WTC11 (cell line): ENCODE measurements at regions not wholly inside any gene's neighbourhood (a gene's known extent, or its start where the extent isn't known, plus 50 kb on each side); places are given as distances from the start of the nearest gene placed in this dataset.

Source experiments
- ATAC-seq: fragments of 200-7000 bp; cut with Tn5 transposase; 2 replicates; pipeline ENCODE4 v1.10.0; 2021; ENCODE audit warnings: mild to moderate bottlenecking, moderate library complexity
- CTCF ChIA-PET: fragments of 300-600 bp; sonication (Branson Sonifier 250); formaldehyde crosslinking; loops from one replicate; lab custom pipeline; 2021; ENCODE audit warnings: antibody characterized with exemption; lab: Charles Lee
- POLR2A ChIA-PET: fragments of 350-600 bp; sonication (Branson Sonifier 250); formaldehyde crosslinking; loops from one replicate; lab custom pipeline; 2021; ENCODE audit warnings: antibody characterized with exemption; lab: Charles Lee
- DNase-seq: peaks from one replicate; pipeline ENCODE4 v3.0.0; 2021; ENCODE audit warnings: low spot score
- H3K27ac Mint-ChIP-seq: 2 replicates; pipeline ENCODE4 v1.8.0; 2021; ENCODE audit warnings: mixed read lengths
- H3K27me3 Mint-ChIP-seq: 2 replicates; pipeline ENCODE4 v1.8.0; 2021; ENCODE audit warnings: low read depth, mild to moderate bottlenecking, moderate library complexity, mixed read lengths
- H3K36me3 Mint-ChIP-seq: 2 replicates; pipeline ENCODE4 v1.8.0; 2021; ENCODE audit warnings: mixed read lengths
- H3K4me1 Mint-ChIP-seq: 2 replicates; pipeline ENCODE4 v1.8.0; 2022; ENCODE audit warnings: mixed read lengths
- H3K4me3 Mint-ChIP-seq: 2 replicates; pipeline ENCODE4 v1.8.0; 2021; ENCODE audit warnings: mild to moderate bottlenecking, moderate library complexity, mixed read lengths
- H3K9me3 Mint-ChIP-seq: 2 replicates; pipeline ENCODE4 v1.8.0; 2021; ENCODE audit warnings: mixed read lengths
- ATF1 ChIP-seq: sonication (generic); formaldehyde crosslinking; IDR thresholded peaks from 2 replicates; pipeline ENCODE4 v1.8.1; 2023; ENCODE audit warnings: mild to moderate bottlenecking, moderate library complexity, missing genetic modification reagents
- ATF2 ChIP-seq: sonication (generic); formaldehyde crosslinking; IDR thresholded peaks from 2 replicates; pipeline ENCODE4 v1.8.1; 2022; ENCODE audit warnings: low read depth, missing genetic modification reagents, borderline replicate concordance
- CREB1 ChIP-seq: sonication (generic); formaldehyde crosslinking; IDR thresholded peaks from 2 replicates; pipeline ENCODE4 v1.8.0; 2023; ENCODE audit warnings: mild to moderate bottlenecking, missing genetic modification reagents
- ELF4 ChIP-seq: sonication (generic); formaldehyde crosslinking; IDR thresholded peaks from 2 replicates; pipeline ENCODE4 v1.8.1; 2022; ENCODE audit warnings: low read depth, mild to moderate bottlenecking, moderate library complexity, missing genetic modification reagents
- ETV6 ChIP-seq: sonication (generic); formaldehyde crosslinking; IDR thresholded peaks from 2 replicates; pipeline ENCODE4 v1.8.1; 2022; ENCODE audit warnings: mild to moderate bottlenecking, missing genetic modification reagents
- FOXP1 ChIP-seq: sonication (generic); formaldehyde crosslinking; IDR thresholded peaks from 2 replicates; pipeline ENCODE4 v1.8.0; 2022; ENCODE audit warnings: missing genetic modification reagents, mild to moderate bottlenecking, moderate library complexity, borderline replicate concordance
- GABPB1 ChIP-seq: sonication (generic); formaldehyde crosslinking; IDR thresholded peaks from 2 replicates; pipeline ENCODE4 v1.8.1; 2023; ENCODE audit warnings: mild to moderate bottlenecking, missing genetic modification reagents
- HMGA2 ChIP-seq: fragments of 250-450 bp; sonication (Bioruptor Pico); IDR thresholded peaks from 2 replicates; pipeline ENCODE4 v1.4.0; 2021; ENCODE audit warnings: mild to moderate bottlenecking, moderate library complexity
- NFYB ChIP-seq: sonication (generic); formaldehyde crosslinking; conservative IDR thresholded peaks from 2 replicates; pipeline ENCODE4 v1.8.0; 2022; ENCODE audit warnings: low read depth, missing genetic modification reagents
- NR2C2 ChIP-seq: sonication (generic); formaldehyde crosslinking; IDR thresholded peaks from 2 replicates; pipeline ENCODE4 v1.8.0; 2022; ENCODE audit warnings: mild to moderate bottlenecking, missing genetic modification reagents
- STAT6 ChIP-seq: sonication (generic); formaldehyde crosslinking; conservative IDR thresholded peaks from 2 replicates; pipeline ENCODE4 v1.8.1; 2023; ENCODE audit warnings: mild to moderate bottlenecking, low read depth, missing genetic modification reagents, moderate library complexity
- ZNF138 ChIP-seq: sonication (generic); formaldehyde crosslinking; conservative IDR thresholded peaks from 2 replicates; pipeline ENCODE4 v1.8.1; 2022; ENCODE audit warnings: mild to moderate bottlenecking, moderate library complexity, missing genetic modification reagents
- ZNF219 ChIP-seq: sonication (generic); formaldehyde crosslinking; IDR thresholded peaks from 2 replicates; pipeline ENCODE4 v1.8.0; 2023; ENCODE audit warnings: missing genetic modification reagents, mild to moderate bottlenecking, borderline replicate concordance
- ZNF396 ChIP-seq: fragments of 250-450 bp; sonication (Bioruptor Pico); IDR thresholded peaks from 2 replicates; pipeline ENCODE4 v1.8.0; 2021; ENCODE audit warnings: mild to moderate bottlenecking, moderate library complexity, borderline replicate concordance
- ZSCAN18 ChIP-seq: fragments of 250-450 bp; sonication (Bioruptor Pico); IDR thresholded peaks from 2 replicates; pipeline ENCODE4 v2.1.2; 2022; ENCODE audit warnings: mild to moderate bottlenecking, moderate library complexity
- TF ChIP-seq, protein P1 (sequence below): fragments of 250-450 bp; sonication (Bioruptor Pico); conservative IDR thresholded peaks from 2 replicates; pipeline ENCODE4 v1.9.0; 2021; ENCODE audit warnings: mild to moderate bottlenecking
- TF ChIP-seq, protein P2 (sequence below): sonication (generic); formaldehyde crosslinking; IDR thresholded peaks from 2 replicates; pipeline ENCODE4 v1.8.0; 2022; ENCODE audit warnings: missing genetic modification reagents

DNA sequence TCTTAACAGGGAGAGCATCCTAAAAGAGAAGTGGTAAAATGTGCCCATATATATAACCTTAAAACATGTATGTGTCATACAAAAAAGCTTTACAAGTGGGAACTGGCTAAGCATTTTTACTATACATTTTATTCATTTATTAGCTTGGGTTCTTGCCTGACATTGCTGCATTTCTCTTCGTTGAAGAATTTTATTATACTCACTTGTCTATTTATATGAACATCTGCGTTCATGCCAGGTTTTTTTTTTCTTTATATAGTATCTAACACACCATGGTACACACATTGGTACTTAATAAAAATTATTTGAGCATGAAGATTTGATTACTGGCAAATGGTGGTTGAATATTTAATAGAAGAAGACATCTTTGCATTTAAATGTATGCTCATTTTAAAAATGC lies 492.3 kb downstream of the SPATA31D1 start:
- no peak for DNase-seq
- Mint-ChIP-seq H3K9me3 (0 out of 2 replicates have a peak, but pooled peaks cover 4% of the 10 kb centered on the region), H3K4me3 (no peak overlapping the region), H3K4me1 (no peaks in the 10 kb centered on the region), H3K27me3 (no peaks in the 10 kb centered on the region), H3K36me3 (no peaks in the 10 kb centered on the region), H3K27ac (no peak overlapping the region)
- TF ChIP-seq GABPB1 (CRISPR knock-in tag), result no peak
- no peak for TF ChIP-seq ETV6
- ATAC-seq, result no peak
- ChIA-PET CTCF (no interaction called here), POLR2A (no interaction called here)

- POLR2A ChIA-PET, result no interaction called here
- H3K27ac Mint-ChIP-seq, result no peak overlapping the region
- TF ChIP-seq STAT6 (CRISPR knock-in tag) (no peak), CREB1 (CRISPR knock-in tag) (no peak), NFYB (no peak), ZNF138 (CRISPR knock-in tag) (no peak), HMGA2 (CRISPR knock-in tag) (no peak), ZSCAN18 (CRISPR knock-in tag) (no peak), NR2C2 (no peak)
- TF ChIP-seq, protein P1, sequence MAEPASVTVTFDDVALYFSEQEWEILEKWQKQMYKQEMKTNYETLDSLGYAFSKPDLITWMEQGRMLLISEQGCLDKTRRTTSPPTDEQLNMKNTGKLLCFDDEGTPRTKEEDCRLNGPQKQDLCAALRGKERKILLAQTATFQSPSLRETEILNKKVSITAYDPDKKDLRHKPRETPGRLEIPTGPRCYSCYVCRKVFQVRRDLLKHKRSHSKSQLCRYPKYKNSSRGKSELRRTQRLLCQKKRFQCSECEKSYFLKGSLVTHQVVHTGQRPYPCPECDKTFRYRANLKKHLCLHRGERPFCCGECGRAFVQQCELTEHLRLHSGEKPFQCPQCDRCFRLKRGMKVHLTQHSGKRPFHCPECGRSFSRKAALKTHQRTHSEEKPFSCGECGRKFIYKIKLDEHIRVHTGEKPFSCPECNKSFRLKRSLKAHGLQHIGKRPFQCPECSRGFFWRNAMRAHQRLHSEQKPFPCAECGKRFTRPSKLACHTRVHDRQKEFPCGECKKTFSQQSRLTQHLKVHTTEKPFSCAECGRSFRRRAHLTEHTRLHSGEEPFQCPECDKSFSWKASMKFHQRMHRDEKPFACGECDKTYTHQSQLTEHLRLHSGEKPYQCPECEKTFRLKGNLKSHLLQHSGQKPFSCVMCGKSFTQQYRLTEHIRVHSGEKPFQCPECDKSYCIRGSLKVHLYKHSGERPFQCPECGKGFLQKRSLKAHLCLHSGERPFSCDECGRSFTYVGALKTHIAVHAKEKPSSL (CRISPR knock-in tag), result no peak
- TF ChIP-seq, protein P2, sequence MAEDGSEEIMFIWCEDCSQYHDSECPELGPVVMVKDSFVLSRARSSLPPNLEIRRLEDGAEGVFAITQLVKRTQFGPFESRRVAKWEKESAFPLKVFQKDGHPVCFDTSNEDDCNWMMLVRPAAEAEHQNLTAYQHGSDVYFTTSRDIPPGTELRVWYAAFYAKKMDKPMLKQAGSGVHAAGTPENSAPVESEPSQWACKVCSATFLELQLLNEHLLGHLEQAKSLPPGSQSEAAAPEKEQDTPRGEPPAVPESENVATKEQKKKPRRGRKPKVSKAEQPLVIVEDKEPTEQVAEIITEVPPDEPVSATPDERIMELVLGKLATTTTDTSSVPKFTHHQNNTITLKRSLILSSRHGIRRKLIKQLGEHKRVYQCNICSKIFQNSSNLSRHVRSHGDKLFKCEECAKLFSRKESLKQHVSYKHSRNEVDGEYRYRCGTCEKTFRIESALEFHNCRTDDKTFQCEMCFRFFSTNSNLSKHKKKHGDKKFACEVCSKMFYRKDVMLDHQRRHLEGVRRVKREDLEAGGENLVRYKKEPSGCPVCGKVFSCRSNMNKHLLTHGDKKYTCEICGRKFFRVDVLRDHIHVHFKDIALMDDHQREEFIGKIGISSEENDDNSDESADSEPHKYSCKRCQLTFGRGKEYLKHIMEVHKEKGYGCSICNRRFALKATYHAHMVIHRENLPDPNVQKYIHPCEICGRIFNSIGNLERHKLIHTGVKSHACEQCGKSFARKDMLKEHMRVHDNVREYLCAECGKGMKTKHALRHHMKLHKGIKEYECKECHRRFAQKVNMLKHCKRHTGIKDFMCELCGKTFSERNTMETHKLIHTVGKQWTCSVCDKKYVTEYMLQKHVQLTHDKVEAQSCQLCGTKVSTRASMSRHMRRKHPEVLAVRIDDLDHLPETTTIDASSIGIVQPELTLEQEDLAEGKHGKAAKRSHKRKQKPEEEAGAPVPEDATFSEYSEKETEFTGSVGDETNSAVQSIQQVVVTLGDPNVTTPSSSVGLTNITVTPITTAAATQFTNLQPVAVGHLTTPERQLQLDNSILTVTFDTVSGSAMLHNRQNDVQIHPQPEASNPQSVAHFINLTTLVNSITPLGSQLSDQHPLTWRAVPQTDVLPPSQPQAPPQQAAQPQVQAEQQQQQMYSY (CRISPR knock-in tag), result no peak
- TF ChIP-seq, all 79 proteins: peak for 0
- peaks cover 17% of the 10 kb centered on the region for H3K4me1 Mint-ChIP-seq
- no peaks in the 10 kb centered on the region for H3K36me3 Mint-ChIP-seq
- no peaks in the 10 kb centered on the region for H3K9me3 Mint-ChIP-seq
- DNase-seq (no peak), ATAC-seq (no peak)
- H3K4me3 Mint-ChIP-seq, result no peak overlapping the region
- H3K27me3 Mint-ChIP-seq, result no peaks in the 10 kb centered on the region
- CTCF ChIA-PET, result no interaction called here
Measured at GRCh38 chr9:82487935-82488312, 499.4 kb downstream of the SPATA31D1 start.

- no peak overlapping the region for H3K4me3 Mint-ChIP-seq
- H3K36me3 Mint-ChIP-seq, result no peaks in the 10 kb centered on the region
- no peak for DNase-seq
- CTCF ChIA-PET, result no interaction called here
- POLR2A ChIA-PET, result interaction anchor here (0.7 kb wide), 1 partner anchor 1221 kb away, joined by 3 read pairs; no protein-coding TSS in a partner anchor
- H3K27me3 Mint-ChIP-seq, result no peaks in the 10 kb centered on the region
- H3K9me3 Mint-ChIP-seq, result no peaks in the 10 kb centered on the region
- no peak for ATAC-seq
- H3K27ac Mint-ChIP-seq, result no peak overlapping the region
- H3K4me1 Mint-ChIP-seq, result peaks cover 17% of the 10 kb centered on the region
- TF ChIP-seq ZNF219 (CRISPR knock-in tag) (no peak), FOXP1 (no peak), ZNF396 (CRISPR knock-in tag) (no peak), ELF4 (CRISPR knock-in tag) (no peak), ATF2 (no peak), ATF1 (CRISPR knock-in tag) (no peak)
- TF ChIP-seq, protein P1 (CRISPR knock-in tag), result no peak
Measured at GRCh38 chr9:82488313-82489200, 500.0 kb downstream of the SPATA31D1 start.
